HCEC 1CT (cell line): ENCODE measurements at regions not wholly inside any gene's neighbourhood (a gene's known extent, or its start where the extent isn't known, plus 50 kb on each side); places are given as distances from the start of the nearest gene placed in this dataset.
"Not testable (repeated sequence)": the region's sequence is repeated elsewhere in the genome, so short reads cannot be mapped to it uniquely, and the experiment has no call there.

Source experiments
- DNase-seq: peaks from one replicate; pipeline ENCODE4 v3.0.0-alpha.2; 2017

- DNase-seq: no peak
These were observed 174.7 kb downstream of the MAP2K4 start for GRCh38 chr17:12195418-12195817.

GRCh38 chr17:12201294-12201880 is 180.7 kb downstream of the MAP2K4 start:
- no peak for DNase-seq

- no peak for DNase-seq
These were observed 189.0 kb downstream of the MAP2K4 start for GRCh38 chr17:12209632-12210191.

DNA sequence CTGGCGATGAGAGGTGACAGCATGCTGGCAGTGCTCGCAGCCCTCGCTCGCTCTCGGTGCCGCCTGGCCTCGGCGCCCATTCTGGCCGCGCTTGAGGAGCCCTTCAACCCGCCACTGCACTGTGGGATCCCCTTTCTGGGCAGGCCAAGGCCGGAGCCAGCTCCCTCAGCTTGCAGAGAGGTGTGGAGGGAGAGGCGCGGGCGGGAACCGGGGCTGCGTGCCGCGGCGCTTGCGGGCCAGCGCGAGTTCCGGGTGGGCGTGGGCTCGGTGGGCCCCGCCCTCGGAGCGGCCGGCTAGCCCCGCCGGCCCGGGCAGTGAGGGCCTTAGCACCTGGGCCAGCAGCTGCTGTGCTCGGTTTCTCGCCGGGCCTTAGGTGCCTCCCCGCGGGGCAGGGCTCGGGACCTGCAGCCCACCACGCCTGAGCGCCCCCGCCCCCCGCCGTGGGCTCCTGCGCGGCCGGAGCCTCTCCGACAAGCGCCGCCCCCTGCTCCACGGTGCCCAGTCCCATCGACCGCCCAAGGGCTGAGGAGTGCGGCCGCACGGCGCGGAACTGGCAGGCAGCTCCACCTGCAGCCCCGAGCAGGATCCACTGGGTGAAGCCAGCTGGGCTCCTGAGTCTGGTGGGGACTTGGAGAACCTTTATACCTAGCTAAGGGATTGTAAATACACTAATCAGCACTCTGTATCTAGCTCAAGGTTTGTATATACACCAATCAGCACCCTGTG is 200.2 kb downstream of the MAP2K4 start:
- DNase-seq: not testable (repeated sequence)

GRCh38 chr17:12222392-12222791 is 201.7 kb downstream of the MAP2K4 start:
- DNase-seq: no peak

- DNase-seq: no peak
These were observed 206.9 kb downstream of the MAP2K4 start for GRCh38 chr17:12227547-12227946.

GRCh38 chr17:12229335-12229734 is 208.7 kb downstream of the MAP2K4 start:
- DNase-seq: peak; percentile 4

DNA sequence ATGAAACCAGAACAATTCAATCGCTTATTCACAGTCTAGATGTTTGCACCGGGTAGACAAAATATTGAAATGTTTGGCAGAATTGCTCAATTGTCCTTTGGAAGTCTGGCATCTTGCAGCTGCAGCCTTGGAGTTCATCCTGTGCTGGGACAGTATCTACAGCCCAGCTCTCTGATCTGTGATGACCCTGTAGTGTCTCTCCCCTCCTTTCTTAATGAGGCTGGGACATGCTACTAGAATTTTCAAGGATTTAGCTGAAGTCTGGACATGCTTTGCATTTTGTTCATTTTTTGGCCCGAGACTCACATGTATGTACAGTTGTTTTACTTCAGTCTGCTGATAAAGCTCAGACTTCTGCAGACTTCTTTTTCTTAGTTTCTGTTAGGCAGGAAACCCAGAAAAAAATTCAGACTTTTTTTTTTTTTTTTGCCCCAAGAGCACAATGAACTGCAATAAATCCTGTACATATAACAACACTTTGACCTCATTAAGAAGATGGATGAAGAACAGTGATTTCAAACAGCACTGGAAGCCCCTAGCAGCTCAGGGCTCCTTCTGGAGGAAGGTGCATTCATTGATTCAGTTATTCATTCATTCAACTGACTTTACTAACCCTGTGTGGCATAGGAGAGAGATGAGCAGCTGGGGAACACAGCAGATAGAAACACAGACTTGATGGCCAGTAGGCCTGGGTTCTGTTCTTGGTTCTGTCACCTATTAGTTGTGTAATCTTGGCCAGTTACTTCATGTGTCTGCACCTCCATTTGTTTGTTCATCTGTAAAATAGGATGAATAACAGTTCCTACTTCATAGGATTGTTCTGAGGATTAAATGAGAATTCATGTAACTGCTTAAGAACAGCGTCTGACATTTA is 210.0 kb downstream of the MAP2K4 start:
- no peak for DNase-seq

GRCh38 chr17:12231355-12231682 is 210.6 kb downstream of the MAP2K4 start:
- DNase-seq: no peak

DNA sequence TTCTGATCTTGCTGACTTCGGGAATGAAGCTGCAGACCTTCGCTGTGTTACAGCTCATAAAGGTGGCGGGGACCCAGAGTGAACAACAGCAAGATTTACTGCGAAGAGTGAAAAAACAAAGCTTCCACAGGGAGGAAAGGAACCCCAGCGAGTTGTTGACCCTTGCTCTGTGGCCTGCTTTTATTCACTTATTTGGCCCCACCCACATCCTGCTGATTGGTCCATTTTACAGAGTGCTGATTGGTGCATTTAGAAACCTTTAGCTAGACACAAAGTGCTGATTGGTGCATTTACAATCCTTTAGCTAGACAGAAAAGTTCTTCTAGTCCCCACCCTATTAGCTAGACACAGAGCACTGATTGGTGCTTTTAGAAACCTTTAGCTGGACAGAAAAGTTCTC is 218.3 kb downstream of the MAP2K4 start:
- not testable (repeated sequence) for DNase-seq

GRCh38 chr17:12242345-12242954 is 221.8 kb downstream of the MAP2K4 start:
- no peak for DNase-seq

DNA sequence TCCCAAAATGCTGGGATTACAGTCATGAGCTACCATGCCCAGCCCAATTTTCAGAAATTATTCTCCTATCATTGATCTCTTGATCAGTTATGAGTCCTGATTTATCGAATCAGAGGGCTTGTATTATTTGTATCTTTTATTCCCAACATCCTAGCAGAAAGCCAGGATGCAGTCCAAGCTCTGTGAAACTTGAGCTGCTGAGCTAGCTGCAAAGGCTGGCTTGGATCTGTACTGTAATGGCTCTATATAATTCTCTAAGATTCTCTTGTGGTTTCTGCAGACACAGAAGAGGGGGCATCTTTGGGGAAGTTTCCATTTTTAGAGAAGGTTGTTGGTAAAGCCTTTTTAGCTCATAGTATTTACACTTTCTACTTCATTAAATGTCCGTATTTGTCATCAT is 227.1 kb downstream of the MAP2K4 start:
- DNase-seq: no peak

DNA sequence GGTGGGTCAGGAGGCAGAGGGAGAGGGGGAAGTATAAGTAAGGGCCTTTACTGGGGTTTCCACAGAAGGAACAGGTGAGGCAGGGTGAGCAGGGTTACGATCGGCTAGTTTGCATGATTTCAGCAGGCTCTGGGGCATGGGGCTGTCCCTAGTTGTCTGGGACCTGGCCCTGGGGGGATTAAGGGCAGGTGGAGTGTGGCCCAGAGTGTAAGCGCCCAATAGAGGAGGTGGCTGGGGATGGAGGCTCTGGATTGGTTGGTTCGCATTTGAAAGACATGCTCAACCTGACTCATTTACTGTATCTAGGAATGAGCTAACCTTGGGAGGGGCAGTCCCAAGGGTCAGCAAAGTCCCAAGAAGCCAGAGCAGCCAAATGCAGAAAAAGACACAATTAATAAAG is 230.3 kb downstream of the MAP2K4 start:
- no peak for DNase-seq

DNA sequence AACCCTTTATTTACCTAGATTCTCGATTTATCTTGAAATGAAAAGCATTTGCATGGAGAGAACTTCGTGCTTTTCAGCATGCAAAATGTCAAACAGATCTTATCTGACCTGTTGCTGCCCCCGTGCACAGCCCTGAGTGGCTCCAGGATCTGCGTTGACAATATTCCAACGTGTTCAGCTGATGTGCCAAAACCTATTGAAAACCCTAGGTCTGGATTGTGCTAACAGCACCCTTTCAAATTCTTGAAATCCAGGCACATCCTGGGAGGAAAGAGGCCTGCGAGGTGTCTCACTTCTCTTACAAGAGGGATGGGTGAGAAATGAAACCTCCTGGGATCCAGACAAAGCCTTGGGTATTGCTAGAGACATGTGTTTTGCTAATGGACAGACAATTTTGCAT is 231.8 kb downstream of the MAP2K4 start:
- DNase-seq: no peak

DNA sequence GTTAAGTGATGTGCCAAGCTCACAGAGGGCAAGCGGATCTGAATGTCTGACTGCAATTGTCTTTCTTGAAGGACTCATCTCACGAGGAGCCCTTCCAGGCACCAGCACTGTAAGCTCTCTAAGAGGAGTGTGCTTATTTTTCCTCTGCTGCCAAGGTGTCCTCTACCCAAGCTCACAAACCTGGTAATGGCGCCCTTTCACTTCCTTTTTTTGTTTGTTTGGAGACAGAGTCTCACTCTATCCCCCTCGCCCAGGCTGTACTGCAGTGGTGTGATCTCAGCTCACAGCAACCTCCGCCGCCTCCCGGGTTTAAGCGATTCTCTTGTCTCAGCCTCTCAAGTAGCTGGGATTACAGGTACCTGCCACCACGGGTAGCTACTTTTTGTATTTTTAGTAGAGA is 233.8 kb downstream of the MAP2K4 start:
- no peak for DNase-seq

DNA sequence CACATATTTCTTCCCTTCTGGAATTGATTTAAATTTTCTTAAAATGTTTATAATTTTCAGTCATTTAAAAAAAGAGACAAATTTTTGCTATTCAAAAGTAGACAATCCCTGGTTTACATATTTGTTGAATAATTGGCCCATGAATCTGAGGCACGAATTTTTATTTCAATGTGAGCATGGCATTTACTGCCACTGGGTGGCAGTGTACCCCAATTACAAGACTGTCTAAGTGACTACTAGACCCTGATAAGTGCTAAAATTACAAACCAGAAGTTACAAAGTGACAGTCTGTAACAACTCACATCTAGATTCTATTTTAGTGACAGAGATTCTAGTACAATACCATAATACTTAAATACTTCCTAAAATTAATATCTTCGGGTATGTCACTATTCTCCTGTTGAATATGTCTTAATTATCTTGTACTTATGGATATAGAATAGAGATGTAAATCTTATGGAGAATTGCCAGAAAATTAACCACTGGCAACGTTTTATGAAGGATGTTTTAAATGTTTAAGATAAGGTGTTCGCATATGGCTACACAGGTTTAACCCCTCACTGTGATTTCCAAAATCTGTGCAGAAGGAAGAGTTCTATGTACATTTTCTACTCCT is 235.8 kb downstream of the MAP2K4 start:
- peak; percentile 47 for DNase-seq

- no peak for DNase-seq
These were observed 236.5 kb downstream of the MAP2K4 start for GRCh38 chr17:12257176-12257575.

DNA sequence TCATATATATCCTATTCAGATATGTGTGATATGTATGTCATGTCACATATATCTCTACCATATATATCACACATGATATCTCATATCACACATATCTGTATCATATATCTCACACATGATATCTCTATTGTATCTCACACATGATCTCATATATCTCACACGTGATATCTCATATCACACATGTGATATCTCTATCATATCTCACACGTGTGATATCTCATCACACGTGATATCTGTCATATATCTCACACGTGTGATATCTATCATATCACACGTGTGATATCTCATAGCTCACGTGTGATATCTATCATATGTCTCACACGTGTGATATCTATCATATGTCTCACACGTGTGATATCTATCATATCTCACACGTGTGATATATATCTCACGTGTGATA is 240.7 kb downstream of the MAP2K4 start:
- no peak for DNase-seq

DNA sequence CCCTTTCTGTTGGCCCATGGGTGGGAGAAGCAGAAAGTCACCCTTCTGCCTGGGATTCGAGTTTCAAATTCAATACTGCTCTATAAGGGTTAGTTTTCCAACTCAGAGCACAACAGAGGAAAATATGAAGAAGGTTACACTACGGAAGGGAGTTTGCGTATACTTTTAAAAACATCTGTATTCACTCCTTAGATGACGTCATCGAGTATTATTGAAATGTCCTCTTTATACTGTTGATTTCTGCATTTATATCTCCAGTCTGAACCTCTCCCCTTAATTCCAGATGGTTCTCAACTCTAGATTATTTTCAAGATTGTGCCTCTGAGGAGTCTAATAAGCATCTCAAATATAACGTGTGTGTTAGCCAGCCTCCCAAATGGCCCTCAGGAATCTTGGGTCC is 249.1 kb downstream of the MAP2K4 start:
- DNase-seq: no peak

- DNase-seq: no peak
These were observed 257.1 kb downstream of the MAP2K4 start for GRCh38 chr17:12277827-12278226.

- peak; percentile 49 for DNase-seq
These were observed 261.4 kb downstream of the MAP2K4 start for GRCh38 chr17:12282056-12282455.

- no peak for DNase-seq
These were observed 267.3 kb downstream of the MAP2K4 start for GRCh38 chr17:12287953-12288352.

GRCh38 chr17:12290207-12290606 is 269.5 kb downstream of the MAP2K4 start:
- DNase-seq: no peak
